K562 (cell line): ENCODE measurements at regions not wholly inside any gene's neighbourhood (a gene's known extent, or its start where the extent isn't known, plus 50 kb on each side); places are given as distances from the start of the nearest gene placed in this dataset.

Experiments
- BACH1 ChIP-seq: fragments of 200-800 bp; sonication (Bioruptor generic); IDR thresholded peaks from 2 replicates; pipeline ENCODE4 v1.6.1; 2016; ENCODE audit warnings: missing genetic modification characterization, missing compliant biosample characterization
- CBX1 ChIP-seq: sonication (generic); IDR thresholded peaks from 2 replicates; pipeline ENCODE4 v1.6.1; 2016; ENCODE audit warnings: antibody characterized with exemption, low read depth, mild to moderate bottlenecking
- EWSR1 ChIP-seq: fragments of 450-650 bp; IDR thresholded peaks from 2 replicates; pipeline ENCODE4 v1.6.1; 2018; ENCODE audit warnings: borderline replicate concordance, mild to moderate bottlenecking, low read depth, moderate library complexity; ENCODE audit not compliant: partially characterized antibody
- FOXM1 ChIP-seq, 2 experiments: fragments of 450-650 bp in 1 of 2; sonication (generic) in 1 of 2; formaldehyde crosslinking in 1 of 2; IDR thresholded peaks; 2 replicates each; pipeline versions ENCODE4 v1.6.1 to v1.9.0; 2017 to 2022; ENCODE audit warnings: low read depth in 2 of 2, mild to moderate bottlenecking in 2 of 2, missing genetic modification reagents in 1 of 2, moderate library complexity in 1 of 2
- FOXO4 ChIP-seq: fragments of 450-650 bp; formaldehyde crosslinking; IDR thresholded peaks from 2 replicates; pipeline ENCODE4 v1.4.0; 2020; ENCODE audit warnings: mild to moderate bottlenecking, moderate library complexity
- GABPB2 ChIP-seq: fragments of 250-450 bp; sonication (Bioruptor Pico); conservative IDR thresholded peaks from 2 replicates; pipeline ENCODE4 v1.5.1; 2021; ENCODE audit warnings: mild to moderate bottlenecking
- HDAC2 ChIP-seq: fragments of 450-650 bp; IDR thresholded peaks from 2 replicates; pipeline ENCODE4 v1.6.1; 2016; ENCODE audit warnings: mild to moderate bottlenecking
- HMG20A ChIP-seq: fragments of 450-650 bp; formaldehyde crosslinking; conservative IDR thresholded peaks from 2 replicates; pipeline ENCODE4 v1.4.0; 2020; ENCODE audit warnings: mild to moderate bottlenecking, mixed read lengths
- JUND ChIP-seq, 2 experiments: IDR thresholded peaks; 2 replicates in 1 of 2; 3 replicates in 1 of 2; pipeline ENCODE4 v1.6.1; 2011; ENCODE audit warnings: borderline replicate concordance in 2 of 2, low read depth in 2 of 2, low read length in 2 of 2, improper control_type of control experiment in 1 of 2, missing biosample characterization in 1 of 2, missing genetic modification characterization in 1 of 2, missing genetic modification reagents in 1 of 2
- NR0B1 ChIP-seq: fragments of 450-650 bp; IDR thresholded peaks from one replicate; pipeline ENCODE4 v1.6.1; 2018; ENCODE audit warnings: mild to moderate bottlenecking, moderate library complexity; ENCODE audit not compliant: partially characterized antibody
- PML ChIP-seq: IDR thresholded peaks from 2 replicates; pipeline ENCODE4 v1.6.1; 2012; ENCODE audit warnings: low read length, inconsistent platforms
- RB1 ChIP-seq: fragments of 450-650 bp; IDR thresholded peaks from 2 replicates; pipeline ENCODE4 v1.6.1; 2017; ENCODE audit warnings: low read depth, mild to moderate bottlenecking
- RCOR1 ChIP-seq, 2 experiments: IDR thresholded peaks; 2 replicates each; pipeline ENCODE4 v1.6.1; 2012; ENCODE audit warnings: low read depth in 2 of 2, low read length in 2 of 2, borderline replicate concordance in 1 of 2, improper control_type of control experiment in 1 of 2
- ZNF12 ChIP-seq: sonication (generic); formaldehyde crosslinking; IDR thresholded peaks from 2 replicates; pipeline ENCODE4 v1.4.0; 2020; ENCODE audit warnings: mild to moderate bottlenecking, missing genetic modification reagents
- ZNF197 ChIP-seq: fragments of 200-800 bp; sonication (Bioruptor generic); IDR thresholded peaks from 2 replicates; pipeline ENCODE4 v1.6.1; 2016; ENCODE audit warnings: low read depth, missing genetic modification characterization, missing compliant biosample characterization
- ZNF408 ChIP-seq: fragments of 250-450 bp; sonication (Bioruptor Pico); IDR thresholded peaks from 2 replicates; pipeline ENCODE4 v1.4.0; 2020; ENCODE audit warnings: low read depth, mild to moderate bottlenecking, moderate library complexity
- ZNF644 ChIP-seq: fragments of 200-800 bp; sonication (Bioruptor generic); IDR thresholded peaks from 2 replicates; pipeline ENCODE4 v1.6.1; 2016; ENCODE audit warnings: low read depth, missing genetic modification characterization, missing compliant biosample characterization
- TF ChIP-seq, protein P1 (sequence below): fragments of 250-450 bp; sonication (Bioruptor Pico); IDR thresholded peaks from 2 replicates; pipeline ENCODE4 v1.5.0; 2021; ENCODE audit warnings: mild to moderate bottlenecking, moderate library complexity
- TF ChIP-seq, protein P2 (sequence below): fragments of 450-650 bp; IDR thresholded peaks from 2 replicates; pipeline ENCODE4 v1.6.1; 2016; ENCODE audit warnings: mild to moderate bottlenecking

DNA sequence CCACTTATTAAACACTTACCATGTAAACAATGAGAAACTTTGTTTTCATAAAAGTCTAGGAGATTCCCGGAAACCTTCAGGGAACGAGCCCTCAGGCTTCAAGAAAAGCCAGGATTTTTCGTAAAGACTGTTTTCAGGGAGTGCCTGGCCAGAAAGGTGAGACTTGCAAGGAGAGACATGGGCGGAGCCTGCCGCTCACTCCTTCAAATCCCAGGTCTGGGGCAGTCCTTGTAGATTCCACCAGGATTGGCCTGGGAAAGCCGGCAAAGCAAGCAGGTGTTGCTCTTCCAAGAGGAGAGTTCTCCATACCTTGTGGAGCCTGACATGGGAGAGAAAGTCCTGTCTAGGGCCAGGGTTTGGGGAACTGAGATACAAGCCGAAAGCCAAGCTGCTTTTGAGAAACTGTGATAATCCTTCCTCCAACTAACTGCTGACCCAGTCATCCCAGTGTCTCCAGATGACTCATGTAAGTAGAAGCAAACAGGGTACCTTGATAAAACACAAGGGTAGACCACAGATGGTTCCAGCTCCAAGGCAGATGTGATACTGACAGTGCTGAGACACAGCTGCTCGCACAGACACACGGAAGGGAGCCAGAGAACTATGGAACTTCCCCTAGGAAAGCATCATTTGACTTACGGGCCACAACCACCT, 69.4 kb upstream of the NAA20 start (continued):
- no peak for TF ChIP-seq ZNF644
- TF ChIP-seq RB1 = no peak
- TF ChIP-seq ZNF12 = no peak
- TF ChIP-seq FOXM1 (IDR thresholded peaks at IDR 0.05; ENCODE audit: low read depth) = peak; percentile 48
- TF ChIP-seq FOXM1 (CRISPR knock-in tag; IDR thresholded peaks at IDR 0.05; ENCODE audit: low read depth) = no peak
- TF ChIP-seq PML = no peak
- no peak for TF ChIP-seq EWSR1
- no peak; a peak in 1 of 4 replicates for TF ChIP-seq RCOR1 (IDR thresholded peaks at IDR 0.05; ENCODE audit: borderline replicate concordance in 1 of 2, low read depth in 2 of 2, low read length in 2 of 2)
- no peak for TF ChIP-seq ZNF408 (CRISPR knock-in tag)
- TF ChIP-seq, protein P1, sequence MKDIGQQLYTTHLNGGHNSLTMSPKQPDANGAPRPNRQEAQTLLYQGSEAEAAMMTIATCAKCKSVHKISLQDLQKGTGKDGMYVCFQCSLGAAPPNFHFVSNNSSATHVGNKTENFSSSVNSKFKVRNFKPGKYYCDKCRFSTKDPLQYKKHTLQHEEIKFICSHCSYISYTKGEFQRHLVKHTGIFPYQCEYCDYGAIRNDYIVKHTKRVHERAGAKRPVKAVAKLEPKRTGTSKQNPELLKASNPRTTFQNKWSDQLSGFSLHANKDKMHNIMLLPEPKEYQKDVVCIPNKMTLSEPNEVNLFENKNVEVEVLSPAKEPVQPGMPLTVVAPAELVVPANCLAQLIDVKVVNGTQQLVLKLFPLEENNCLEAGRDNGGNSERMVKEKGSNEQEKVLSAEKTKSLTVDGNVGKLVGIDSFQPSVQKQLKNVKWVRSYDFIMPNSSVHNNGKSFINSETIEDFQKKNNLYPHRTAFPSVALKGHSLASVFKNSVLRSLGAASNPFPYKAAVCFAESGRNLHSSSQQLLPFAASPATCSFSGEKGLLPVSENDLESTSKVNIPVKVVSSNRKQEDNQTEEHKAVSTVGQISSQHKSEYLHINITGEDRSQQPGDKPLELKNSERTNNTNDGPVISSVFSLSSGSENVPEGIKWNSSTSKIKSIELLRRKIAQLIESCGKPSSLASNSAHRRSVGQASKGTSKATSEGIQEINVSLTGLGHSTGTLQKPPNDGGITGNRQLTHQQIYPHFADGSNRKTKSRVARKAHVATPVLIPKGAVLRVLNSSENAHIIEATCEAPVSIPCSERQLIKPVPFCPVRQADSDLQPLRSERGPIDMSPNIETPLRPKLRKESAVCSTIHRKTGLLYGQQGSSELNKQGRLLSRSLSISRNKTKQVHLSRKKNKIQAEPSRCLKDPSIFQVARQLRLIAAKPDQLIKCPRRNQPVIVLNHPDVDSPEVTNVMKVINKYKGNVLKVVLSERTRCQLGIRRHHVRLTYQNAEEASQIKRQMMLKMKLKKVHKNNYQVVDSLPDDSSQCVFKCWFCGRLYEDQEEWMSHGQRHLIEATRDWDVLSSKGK (CRISPR knock-in tag) = no peak
- no peak for TF ChIP-seq GABPB2
- no peak for TF ChIP-seq ZNF197 (CRISPR knock-in tag)
- no peak for TF ChIP-seq FOXO4
- TF ChIP-seq HMG20A (CRISPR knock-in tag) = no peak
- TF ChIP-seq JUND (IDR thresholded peaks at IDR 0.05; ENCODE audit: borderline replicate concordance, low read depth, low read length) = peak; percentile 87
- peak; percentile 89; the same call in 2 of the 3 replicates for TF ChIP-seq JUND (tag; IDR thresholded peaks at IDR 0.05; ENCODE audit: borderline replicate concordance, low read depth, low read length)
- no peak for TF ChIP-seq HDAC2
- TF ChIP-seq BACH1 = peak; percentile 54; the same call in 1 of the 2 replicates
- TF ChIP-seq CBX1 = no peak
- no peak for TF ChIP-seq NR0B1
- TF ChIP-seq, protein P2, sequence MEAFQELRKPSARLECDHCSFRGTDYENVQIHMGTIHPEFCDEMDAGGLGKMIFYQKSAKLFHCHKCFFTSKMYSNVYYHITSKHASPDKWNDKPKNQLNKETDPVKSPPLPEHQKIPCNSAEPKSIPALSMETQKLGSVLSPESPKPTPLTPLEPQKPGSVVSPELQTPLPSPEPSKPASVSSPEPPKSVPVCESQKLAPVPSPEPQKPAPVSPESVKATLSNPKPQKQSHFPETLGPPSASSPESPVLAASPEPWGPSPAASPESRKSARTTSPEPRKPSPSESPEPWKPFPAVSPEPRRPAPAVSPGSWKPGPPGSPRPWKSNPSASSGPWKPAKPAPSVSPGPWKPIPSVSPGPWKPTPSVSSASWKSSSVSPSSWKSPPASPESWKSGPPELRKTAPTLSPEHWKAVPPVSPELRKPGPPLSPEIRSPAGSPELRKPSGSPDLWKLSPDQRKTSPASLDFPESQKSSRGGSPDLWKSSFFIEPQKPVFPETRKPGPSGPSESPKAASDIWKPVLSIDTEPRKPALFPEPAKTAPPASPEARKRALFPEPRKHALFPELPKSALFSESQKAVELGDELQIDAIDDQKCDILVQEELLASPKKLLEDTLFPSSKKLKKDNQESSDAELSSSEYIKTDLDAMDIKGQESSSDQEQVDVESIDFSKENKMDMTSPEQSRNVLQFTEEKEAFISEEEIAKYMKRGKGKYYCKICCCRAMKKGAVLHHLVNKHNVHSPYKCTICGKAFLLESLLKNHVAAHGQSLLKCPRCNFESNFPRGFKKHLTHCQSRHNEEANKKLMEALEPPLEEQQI = no peak
